HG03045 (cell line): ENCODE measurements at regions not wholly inside any gene's neighbourhood (a gene's known extent, or its start where the extent isn't known, plus 50 kb on each side); places are given as distances from the start of the nearest gene placed in this dataset.
"Not testable (repeated sequence)": the region's sequence is repeated elsewhere in the genome, so short reads cannot be mapped to it uniquely, and the experiment has no call there.

Source experiments
- ATAC-seq: cut with Tn5 transposase; IDR thresholded peaks from one replicate; pipeline ENCODE4 v1.9.1; 2021; ENCODE audit warnings: mild to moderate bottlenecking, moderate library complexity; ENCODE audit not compliant: unreplicated experiment

DNA sequence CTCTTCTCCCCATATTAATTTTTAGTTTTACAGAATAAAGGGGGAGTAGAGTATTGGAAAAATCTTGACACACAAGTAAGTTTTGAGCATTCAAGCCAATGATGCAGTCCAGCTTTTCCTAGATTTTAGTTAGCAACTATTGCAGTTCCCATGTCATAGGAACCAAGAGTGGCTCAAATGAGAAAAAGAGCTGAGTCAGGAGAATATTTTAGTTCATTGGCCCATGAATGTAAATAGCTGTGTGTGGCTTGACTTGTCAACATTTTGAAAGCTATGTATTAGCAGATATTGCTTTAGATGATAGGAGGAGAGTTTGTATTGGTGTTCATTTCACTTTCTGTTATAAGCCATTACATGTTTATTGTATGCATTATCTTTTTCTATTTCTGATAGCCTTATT, 853.7 kb downstream of the PLOD2 start:
- no peak for ATAC-seq

DNA sequence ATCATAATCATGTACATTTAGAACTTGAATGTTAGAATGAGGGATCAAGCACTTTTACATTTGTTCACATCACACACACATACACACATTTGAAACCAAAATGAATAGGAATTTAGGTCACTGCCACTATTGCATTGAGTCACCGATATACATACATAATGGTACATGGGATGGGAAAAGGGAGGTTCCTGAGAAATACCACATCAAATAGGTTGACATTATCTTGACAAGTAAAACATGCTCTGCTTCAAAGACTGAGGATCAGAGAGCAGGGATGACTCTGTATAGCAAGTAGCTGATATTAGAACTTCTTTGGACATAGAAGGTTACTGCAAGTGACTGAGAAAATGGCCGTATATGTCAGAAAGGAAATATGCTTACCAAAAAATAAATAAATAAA, 847.2 kb downstream of the PLOD2 start:
- no peak for ATAC-seq

DNA sequence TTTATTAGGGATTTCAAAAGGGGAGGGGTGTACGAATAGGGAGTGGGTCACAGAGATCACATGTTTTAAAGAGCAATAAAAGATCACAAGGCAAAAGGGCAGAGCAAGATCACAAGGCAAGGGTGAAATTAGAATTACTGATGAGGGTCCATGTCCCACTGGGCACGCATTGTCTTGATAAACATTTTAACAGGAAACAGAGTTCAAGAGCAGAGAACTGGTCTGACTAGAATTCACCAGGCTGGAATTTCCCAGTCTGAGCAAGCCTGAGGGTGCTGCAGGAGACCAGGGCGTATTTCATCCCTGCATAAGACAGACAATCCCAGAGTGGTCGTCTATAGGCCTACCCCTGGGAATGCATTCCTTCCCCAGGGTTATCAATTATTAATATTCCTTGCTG, 844.7 kb downstream of the PLOD2 start:
- ATAC-seq = not testable (repeated sequence)

DNA sequence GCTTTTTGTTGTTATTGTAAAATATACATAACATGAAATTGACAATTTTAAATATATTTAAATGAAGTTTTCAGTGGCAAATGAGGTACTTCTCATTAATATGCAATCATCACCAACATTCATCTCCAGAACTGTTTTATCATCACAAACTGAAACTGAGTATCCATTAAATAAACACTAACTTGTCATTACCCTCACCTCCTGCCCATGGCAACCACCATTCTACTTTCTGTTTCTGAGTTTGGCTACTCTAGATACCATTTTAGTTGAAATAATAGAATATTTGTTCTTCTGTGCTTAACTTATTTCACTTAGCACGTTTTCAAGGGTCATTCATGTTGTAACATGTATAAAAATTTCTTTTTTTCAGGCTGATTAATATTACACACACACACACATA, 834.3 kb downstream of the PLOD2 start:
- no peak for ATAC-seq

DNA sequence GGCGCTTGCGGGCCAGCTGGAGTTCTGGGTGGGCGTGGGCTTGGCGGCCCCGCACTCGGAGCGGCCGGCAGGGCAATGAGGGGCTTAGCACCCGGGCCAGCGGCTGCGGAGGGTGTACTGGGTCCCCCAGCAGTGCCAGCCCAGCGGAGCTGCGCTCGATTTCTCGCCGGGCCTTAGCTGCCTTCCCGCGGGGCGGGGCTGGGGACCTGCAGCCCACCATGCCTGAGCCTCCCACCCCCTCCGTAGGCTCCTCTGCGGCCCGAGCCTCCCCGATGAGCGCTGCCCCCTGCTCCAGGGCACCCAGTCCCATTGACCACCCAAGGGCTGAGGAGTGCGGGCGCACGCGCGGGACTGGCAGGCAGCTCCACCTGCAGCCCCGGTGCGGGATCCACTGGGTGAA, 827.6 kb downstream of the PLOD2 start:
- ATAC-seq = not testable (repeated sequence)

DNA sequence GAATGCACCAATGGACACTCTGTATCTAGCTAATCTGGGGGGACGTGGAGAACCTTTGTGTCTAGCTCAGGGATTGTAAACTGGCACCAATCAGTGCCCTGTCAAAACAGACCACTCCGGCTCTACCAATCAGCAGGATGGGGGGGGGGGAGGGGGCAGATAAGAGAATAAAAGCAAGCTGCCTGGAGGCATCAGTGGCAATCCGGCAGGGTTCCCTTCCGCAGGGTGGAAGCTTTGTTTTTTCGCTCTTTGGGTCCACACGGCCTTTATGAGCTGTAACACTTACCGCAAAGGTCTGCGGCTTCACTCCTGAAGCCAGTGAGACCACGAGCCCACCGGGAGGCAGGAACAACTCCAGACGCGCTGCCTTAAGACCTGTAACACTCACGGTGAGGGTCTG, 827.1 kb downstream of the PLOD2 start:
- ATAC-seq = no peak

DNA sequence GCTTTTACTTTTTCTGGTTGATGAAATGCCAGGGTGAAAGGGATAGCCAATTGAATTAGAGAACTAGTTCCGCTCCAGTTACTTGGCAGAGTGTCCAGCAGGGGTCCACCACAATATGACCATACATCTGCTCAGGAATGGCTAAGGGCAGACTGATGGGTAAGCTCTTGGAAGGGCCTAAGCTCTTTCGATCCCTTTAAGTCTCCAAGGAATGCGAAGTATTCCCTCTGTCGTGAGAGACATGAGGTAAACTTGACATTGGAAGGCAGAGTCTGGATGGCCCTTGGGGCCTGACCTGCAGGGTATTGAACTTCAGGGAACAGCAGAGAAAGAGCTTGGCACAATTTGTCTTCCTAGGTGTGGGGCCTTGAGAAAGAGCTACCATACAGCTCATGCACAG, 805.8 kb downstream of the PLOD2 start:
- ATAC-seq = no peak

DNA sequence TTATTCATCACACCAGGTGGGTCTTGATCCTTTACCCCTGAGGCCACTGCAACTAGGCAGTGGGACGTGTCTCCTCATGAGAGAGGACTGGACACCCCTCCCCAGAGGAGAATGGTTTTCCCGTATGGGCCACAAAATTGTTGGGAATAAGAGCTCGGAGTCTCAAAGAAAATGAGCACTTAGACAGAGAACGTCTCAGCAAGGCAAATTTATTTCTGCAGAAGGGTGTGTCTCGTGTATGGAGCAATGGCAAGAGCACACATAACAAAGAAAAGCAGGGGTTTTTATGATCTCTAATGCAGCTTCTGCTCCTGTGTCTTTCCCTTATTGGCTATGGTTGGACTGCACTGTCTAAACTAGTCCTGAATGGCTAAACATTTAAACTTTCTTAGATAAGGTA, 803.5 kb downstream of the PLOD2 start:
- ATAC-seq = no peak

DNA sequence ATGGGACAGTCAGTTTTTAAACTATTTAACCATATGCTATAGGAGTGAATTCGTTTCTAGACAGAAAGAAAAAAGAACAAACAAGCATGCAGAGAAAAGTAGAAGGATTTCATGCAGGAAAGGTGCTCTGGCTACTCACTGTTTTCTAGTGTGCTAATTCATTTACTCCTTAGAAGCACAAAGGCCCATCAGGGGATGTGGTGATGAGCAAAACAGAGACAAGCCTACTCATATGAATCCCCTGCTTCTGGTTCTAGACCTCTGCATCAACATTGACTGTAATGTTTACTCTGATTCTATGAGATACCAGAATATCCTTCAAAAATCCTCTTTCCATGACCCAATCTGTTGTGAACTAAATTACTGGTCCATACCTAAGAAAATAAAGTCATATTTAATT, 801.9 kb downstream of the PLOD2 start:
- ATAC-seq = no peak

DNA sequence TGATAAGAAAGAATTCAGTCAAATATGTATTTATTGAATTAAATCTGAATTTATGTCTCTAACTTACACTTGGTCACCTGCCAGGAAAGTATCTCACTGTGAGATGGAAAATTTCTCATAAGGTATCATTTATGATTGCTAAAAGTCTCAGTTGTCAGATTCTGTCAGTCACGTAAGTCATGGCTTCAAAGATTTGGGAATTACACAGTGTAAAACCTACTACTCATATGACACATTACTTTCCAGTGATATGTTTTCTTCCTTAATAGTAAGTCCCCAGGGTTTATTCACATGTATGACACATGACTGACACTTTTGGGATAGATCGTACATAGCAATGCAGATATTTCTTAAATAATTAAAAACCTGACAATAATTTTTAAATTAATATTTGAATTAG, 792.2 kb downstream of the PLOD2 start:
- no peak for ATAC-seq

DNA sequence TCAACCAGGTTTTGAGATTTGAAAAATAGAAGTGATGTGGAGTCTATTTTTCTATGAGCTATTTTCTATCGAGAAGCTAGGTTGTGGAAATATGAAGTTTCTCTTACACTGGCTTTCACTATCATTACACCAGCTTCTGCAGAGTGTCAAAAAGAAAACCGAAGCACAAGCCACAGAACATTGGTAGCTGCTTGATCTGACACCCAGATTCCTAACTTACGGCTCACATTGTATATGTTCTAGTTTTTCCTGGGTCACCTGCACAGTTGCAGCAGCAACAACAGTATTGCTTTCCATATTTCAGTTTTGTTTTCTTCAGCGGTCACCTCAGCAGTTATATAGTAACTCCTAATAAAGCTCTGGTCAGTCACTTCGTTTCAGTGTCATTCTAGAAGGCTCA, 790.1 kb downstream of the PLOD2 start:
- no peak for ATAC-seq

DNA sequence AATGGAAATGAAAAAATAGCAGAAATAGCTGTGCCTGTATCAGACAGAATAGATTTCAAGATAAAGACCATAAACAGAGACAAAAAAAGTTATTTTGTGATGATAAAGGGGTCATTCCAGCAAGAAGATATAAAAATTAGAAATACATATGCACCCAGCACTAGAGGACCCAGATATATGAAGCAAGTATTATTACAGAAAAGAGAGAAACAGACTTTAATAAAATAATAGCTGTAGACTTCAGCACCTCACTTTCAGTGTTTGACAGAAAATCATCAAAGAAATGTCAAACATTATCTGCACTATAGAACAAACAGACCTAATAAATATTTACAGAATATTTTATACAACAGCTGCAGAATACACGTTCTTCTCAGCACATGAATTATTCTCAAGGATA, 783.7 kb downstream of the PLOD2 start:
- no peak for ATAC-seq

DNA sequence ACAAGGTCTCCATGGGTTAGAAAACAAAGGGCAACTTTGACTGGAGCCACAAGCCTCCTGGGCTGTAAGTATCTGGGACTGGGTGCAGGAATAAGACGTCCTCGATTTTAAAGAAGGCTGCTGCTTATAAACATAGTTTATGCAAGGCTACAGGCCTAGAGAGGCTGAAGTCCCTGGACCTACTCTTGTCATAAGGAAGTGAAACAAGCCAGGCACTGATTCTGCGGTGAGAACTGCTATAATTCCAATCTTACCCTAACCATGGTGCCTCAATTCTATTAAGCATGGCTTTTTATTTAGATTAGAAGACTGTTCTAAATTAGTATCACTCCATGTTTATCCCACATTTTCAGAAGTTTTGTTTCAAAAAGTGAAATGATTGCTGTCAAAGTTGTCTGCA, 777.6 kb downstream of the PLOD2 start:
- ATAC-seq = no peak

DNA sequence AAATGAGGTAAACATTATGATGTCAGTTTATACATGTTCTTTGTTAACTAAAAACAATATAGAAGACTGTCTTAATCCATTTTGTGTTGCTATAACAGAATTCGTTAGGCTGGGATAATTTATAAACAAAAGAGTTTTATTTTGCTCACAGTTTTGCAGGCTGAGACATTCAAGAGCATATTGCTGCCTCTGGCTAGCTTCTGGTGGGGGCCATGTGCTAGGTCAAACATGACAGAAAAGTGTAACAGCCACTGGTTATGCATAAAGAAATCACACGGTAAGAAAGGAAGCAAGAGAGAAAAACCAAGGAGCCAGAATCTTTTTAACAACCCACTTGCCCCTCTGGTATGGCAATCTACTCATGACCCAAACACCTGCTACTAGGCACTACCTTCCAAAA, 776.7 kb downstream of the PLOD2 start:
- ATAC-seq = no peak

DNA sequence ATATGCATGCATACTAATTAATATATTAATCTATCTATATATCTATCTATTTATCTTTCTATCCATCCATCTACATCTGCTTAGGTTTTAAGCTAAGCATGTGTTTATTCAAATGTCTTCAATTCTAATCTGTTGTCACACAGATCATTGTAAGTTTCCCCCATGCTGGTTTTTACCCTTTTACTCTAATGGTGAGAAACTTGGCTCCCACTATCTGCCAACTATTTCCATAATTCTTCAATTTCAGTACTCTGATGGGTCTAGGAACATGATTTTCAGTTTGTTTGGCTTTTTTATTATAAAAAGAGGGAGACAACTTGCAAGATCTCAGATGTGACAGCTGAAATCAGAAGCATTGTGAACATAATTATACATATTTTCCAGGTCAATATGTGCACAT, 773.8 kb downstream of the PLOD2 start:
- no peak for ATAC-seq

DNA sequence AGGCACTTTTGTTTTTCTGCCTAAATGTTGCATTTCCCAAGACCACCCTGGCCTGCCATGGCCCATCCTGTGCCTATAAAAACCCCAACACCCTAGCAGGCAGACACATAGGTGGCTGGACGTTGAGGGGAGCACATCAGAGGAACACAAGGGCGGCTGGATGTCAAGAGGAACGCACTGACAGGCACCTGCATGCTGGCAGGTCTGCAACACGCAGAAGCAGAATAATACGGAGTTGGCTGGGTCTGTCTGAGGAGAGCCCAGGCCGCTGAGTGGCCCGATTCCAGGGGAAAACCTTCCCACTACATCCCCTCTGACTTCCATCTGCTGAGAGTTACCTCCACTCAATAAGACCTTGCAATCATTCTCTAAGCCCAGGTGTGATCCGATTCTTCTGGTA, 765.6 kb downstream of the PLOD2 start:
- ATAC-seq = no peak

DNA sequence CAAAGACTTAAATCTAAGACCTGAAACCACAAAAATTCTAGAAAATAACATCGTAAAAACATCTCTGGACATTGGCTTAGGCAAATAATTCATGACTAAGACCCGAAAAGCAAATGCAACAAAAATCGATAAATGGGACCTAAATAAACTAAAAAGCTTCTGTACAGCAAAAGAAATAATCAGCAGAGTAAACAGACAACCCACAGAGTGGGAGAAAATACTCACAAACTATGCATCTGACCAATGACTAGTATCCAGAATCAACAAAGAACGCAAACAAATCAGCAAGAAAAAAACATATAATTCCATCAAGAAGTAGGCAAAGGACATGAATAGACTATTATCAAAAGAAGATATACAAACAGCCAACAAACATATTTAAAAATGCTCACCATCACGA, 749.4 kb downstream of the PLOD2 start:
- ATAC-seq = no peak

DNA sequence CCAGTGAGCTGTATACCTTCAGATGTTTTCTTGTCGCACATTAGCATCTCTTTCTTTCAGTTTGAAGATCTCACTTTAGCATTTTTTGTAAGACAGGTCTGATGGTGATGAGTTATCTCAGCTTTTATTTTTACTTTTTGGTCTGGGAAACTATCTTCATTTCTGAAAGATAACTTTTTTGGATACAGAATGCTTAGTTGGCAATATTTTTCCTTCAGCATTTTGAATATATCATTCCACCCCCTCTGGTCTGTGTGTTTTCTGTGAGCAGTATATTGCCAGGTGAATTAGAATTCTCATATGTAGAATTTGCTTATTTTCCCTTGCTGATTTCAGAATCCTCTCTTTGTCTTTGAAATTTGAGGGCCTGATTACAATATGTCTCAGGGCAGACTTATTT, 743.3 kb downstream of the PLOD2 start:
- no peak for ATAC-seq

DNA sequence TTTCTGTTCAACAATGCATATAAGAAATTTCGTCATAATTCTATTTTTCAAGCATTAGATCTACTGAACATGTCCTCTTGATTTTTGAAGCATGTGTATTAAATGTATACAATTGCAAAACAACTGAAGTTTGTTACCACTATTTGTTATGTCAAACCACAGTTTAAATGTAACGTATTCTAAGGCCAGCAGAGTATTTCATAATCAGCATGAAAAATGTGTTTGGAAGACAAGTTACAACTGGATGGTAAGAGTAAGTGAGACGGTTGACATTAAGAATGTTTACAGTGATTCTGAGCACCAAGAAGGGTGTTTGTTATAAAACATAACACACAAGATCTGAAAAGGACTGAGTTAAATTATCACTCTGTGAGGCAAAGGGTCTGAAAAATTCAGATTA, 738.4 kb downstream of the PLOD2 start:
- no peak for ATAC-seq

DNA sequence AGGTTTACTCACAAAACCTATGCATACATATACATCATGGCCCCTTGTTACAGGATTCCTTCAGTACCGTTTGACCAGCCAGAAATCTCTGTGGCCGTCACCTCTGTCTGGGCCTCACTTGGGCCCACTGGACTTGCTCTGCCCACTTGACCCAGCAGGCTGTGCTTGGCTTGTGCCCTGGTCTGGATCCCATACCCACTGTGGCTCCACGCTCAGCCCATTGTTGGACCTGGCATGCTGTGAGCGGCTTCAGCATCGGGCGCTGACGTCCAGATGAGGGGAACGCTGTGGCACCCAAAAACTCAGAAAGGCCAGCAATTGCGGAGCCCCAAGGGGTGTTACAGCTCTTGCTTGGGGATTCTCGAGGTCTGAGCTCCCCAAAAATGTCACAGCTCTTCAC, 733.6 kb downstream of the PLOD2 start:
- ATAC-seq = no peak

DNA sequence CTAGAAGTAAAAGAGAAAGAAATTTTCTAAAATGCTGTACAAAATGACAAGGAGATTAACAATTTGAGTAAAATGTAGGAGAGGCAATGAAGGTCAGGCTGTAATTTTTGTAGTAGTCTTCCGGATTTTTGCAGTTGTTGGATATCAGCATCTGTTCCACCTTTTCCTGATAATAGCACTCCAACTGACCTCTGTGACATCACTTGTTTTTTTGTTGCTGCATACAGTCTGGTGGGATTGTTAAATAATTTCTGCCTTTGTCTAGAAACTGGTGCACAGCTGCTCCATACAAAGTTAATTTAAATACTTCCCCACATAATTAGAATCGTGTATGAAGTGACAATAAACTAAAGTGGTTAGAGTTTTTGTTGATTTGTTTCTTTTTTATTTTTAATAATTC, 731.4 kb downstream of the PLOD2 start:
- no peak for ATAC-seq

DNA sequence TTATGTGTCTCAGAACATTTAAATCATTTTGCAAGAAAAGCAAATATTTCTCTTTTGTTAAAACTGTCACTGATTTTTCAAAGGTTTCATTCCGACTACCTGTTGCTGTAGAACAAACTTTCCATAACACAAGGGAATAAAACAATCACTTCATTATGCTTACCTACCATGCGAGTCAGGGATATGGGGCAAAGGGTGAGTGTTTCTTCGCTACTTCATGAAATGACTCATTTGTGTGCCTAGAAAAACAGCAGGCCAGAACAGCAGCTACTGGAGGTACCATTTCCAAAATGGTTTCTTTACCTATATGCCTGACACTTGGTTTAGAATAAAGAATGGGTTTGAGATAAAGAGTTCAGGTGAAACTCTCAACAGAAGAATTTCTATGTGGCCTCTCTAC, 712.5 kb downstream of the PLOD2 start:
- no peak for ATAC-seq

DNA sequence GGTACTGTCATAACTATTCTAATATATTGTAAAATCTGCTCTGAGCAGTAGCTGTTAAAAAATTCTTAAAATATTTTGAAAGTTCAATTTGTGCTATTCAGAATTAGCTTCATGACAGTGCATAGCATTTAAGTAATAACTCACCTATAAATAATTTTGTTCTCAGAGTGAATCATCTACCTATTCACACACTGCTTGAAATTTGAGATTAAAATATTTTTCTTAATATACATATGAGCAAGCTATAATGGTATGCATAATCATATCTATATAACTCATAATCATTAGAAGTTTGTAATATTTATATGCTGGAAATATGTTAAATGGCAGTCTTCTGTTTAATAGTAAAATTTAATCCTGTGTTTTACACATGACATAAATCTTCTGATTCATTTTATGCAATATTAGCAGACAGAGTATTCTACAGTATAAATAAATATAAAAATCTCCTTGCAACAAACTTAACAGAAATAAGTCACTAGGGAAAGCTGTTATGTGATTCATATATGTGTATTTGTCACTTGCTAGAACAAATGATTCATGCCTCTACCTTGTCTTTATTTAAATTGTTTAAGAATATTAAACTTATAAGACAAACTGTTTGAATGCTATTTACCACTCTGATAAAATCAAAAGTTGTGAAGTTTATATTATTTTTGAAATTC, 710.8 kb downstream of the PLOD2 start:
- no peak for ATAC-seq
